ENCODE measurements at regions not wholly inside any gene's neighbourhood (a gene's known extent, or its start where the extent isn't known, plus 50 kb on each side); places are given as distances from the start of the nearest gene placed in this dataset.

DNA sequence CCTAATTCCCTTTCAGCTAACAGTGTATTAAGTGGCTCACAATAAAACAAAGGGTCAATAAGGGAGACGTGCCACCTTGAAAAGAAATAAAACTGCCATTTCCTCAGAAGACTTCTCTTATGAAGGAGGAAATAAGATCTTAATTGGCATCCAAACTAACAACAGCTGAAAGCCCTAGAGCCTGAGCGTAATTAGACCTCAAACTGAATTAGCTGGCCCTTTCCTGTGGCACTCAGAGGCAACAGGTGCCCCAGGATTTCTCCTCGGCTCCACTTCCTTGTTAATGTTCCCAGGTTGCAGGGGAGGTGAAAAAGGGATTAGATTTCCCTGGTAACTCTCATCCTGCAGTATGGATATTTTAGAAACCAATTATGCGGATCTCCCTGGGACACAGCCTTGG, 804.3 kb downstream of the DCDC2C start:
- H3K36me3 ChIP-seq (ENCODE audit: control insufficient read depth, insufficient read depth, low read length), result no peaks in the 10 kb centered on the region
- H3K4me3 ChIP-seq (ENCODE audit: low read depth, low read length), result no peak overlapping the region
- H3K27me3 ChIP-seq (ENCODE audit: control insufficient read depth, insufficient read depth, low read length), result no peaks in the 10 kb centered on the region
- TF ChIP-seq, protein P1, sequence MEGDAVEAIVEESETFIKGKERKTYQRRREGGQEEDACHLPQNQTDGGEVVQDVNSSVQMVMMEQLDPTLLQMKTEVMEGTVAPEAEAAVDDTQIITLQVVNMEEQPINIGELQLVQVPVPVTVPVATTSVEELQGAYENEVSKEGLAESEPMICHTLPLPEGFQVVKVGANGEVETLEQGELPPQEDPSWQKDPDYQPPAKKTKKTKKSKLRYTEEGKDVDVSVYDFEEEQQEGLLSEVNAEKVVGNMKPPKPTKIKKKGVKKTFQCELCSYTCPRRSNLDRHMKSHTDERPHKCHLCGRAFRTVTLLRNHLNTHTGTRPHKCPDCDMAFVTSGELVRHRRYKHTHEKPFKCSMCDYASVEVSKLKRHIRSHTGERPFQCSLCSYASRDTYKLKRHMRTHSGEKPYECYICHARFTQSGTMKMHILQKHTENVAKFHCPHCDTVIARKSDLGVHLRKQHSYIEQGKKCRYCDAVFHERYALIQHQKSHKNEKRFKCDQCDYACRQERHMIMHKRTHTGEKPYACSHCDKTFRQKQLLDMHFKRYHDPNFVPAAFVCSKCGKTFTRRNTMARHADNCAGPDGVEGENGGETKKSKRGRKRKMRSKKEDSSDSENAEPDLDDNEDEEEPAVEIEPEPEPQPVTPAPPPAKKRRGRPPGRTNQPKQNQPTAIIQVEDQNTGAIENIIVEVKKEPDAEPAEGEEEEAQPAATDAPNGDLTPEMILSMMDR (IDR thresholded peaks at IDR 0.05; ENCODE audit: insufficient read depth, low read length, poor library complexity, severe bottlenecking), result no peak
- DNase-seq (ENCODE audit: low read depth), result no peak

DNA sequence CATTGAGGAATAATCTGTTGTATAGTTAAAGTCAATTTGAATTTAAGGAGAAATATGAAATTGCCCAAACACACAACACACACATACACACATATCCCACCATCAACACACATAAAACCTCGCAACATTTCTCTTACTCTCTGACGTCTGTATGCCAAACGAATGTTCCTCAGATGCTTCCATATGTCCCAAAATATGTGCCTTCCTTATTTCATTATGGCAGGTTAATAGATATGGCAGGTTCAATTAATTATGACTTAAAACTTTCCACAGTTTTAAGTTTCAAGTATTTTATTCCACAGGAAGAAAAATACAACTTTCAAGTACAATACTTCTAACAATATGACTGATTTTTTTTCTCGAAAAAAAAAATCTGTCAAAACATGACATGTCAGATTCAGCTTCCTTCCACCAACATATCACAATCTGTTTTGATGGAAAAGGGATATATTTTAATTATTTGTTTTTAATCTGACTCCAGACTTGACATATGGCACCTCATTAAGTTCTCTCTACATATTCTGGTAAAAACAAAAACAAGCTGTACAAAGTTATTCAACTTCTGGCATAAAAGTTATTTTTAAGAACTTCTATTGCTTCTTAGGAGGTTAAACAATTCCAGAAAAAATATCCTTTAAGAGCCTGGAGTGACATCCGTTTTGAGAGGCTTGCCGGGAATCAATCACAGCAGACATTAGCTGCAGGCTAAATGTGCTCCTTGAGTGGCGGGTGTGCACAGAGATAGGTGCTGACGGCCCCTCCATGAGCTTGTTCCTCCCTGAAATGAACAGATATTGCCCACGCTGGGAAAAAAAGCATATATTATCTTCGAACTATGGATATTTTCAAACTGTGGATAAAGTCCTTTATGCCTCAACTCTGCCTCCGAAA, 812.7 kb downstream of the DCDC2C start:
- Histone ChIP-seq H3K27me3 (ENCODE audit: control insufficient read depth, insufficient read depth, low read length) (no peaks in the 10 kb centered on the region), H3K36me3 (ENCODE audit: control insufficient read depth, insufficient read depth, low read length) (no peaks in the 10 kb centered on the region), H3K4me3 (ENCODE audit: low read depth, low read length) (no peak overlapping the region)
- TF ChIP-seq, protein P1 (IDR thresholded peaks at IDR 0.05; ENCODE audit: insufficient read depth, low read length, poor library complexity, severe bottlenecking), result no peak
- DNase-seq (ENCODE audit: low read depth), result no peak

DNA sequence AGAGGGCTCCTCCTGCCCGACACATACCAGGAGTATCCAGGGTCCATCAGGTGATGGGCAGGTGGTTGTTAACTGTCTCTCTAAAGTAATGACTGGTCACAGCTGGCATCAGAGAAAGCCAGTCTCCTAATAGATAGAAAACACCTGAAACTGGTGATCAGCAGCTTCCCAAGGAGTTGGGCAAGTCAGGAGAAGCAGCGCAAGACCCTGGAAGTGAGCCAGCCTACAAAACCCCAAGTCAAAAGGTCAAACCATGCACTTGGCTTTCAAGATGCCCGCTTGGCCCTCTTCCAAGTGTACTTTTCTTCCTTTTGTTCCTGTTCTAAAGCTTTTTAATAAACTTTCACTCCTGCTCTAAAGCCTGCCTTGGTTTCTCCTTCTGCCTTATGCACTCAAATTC, 815.2 kb downstream of the DCDC2C start:
- H3K36me3 ChIP-seq (ENCODE audit: control insufficient read depth, insufficient read depth, low read length), result no peaks in the 10 kb centered on the region
- no peak overlapping the region for H3K4me3 ChIP-seq (ENCODE audit: low read depth, low read length)
- TF ChIP-seq, protein P1 (IDR thresholded peaks at IDR 0.05; ENCODE audit: insufficient read depth, low read length, poor library complexity, severe bottlenecking), result no peak
- no peaks in the 10 kb centered on the region for H3K27me3 ChIP-seq (ENCODE audit: control insufficient read depth, insufficient read depth, low read length)
- DNase-seq (ENCODE audit: low read depth), result no peak

DNA sequence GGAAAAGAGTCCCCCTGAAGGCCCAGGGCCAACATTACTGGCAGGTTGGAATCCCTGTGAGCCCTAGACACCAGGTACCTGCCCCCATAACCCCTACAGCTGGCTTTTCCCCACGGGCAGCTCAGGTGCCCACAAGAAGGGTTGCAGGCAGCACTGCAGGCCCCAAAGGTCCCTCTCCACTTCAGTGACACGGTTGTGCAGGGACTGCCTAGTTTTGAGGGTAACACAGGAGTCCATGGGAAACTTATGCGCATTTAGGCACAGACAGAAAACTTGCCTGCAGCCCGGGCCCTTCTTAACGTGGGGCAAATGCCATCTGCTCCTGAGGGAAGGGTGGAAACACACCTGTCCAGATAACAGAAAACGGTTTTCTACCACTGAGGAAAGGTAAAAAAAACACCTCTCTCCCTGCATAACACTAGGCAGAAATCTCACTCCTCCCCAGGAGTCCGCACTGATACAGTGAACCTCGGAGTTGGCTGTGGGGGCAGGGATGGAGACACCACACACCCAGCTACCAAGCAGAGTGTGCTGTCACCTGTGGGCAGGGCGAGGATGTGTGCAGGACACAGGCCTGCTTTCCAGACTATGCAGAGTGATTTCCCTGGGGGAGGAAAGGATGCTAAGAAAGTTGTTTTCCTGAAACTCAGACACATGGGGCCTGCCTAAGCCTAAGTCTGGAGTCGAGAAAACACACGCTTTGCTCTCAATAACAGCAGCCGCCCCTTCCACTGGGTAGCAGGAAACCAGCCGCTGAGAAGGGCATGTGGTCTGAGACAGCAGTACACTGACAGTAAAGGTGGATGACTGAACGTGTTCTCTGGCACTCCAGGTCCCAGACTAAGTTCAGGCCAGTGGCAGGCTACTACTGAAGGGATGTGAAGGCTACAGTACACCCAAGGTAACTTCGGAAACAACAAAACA, 819.4 kb downstream of the DCDC2C start:
- DNase-seq (ENCODE audit: low read depth), result no peak
- H3K27me3 ChIP-seq (ENCODE audit: control insufficient read depth, insufficient read depth, low read length), result no peaks in the 10 kb centered on the region
- H3K4me3 ChIP-seq (ENCODE audit: low read depth, low read length), result no peak overlapping the region
- H3K36me3 ChIP-seq (ENCODE audit: control insufficient read depth, insufficient read depth, low read length), result no peaks in the 10 kb centered on the region
- TF ChIP-seq, protein P1 (IDR thresholded peaks at IDR 0.05; ENCODE audit: insufficient read depth, low read length, poor library complexity, severe bottlenecking), result no peak

DNA sequence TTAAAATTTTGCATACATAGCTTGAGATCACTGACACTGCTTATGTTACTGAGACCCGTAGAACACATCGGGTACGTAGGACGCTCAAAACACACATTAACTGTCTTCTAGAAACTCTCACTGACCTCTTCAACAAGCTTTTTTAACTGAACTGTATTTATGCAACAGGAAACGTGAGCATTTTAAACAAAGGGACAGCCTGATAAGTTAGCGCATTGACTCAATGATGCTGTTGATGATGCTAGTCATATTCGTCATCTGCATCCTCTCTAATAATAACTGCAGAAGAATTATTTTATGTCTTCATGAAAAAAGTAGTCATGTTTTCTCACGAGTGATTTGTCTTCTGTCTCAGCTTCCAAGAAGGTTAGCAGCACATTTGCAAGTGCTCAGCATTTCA, 824.0 kb downstream of the DCDC2C start:
- Histone ChIP-seq H3K4me3 (ENCODE audit: low read depth, low read length) (no peak overlapping the region), H3K27me3 (ENCODE audit: control insufficient read depth, insufficient read depth, low read length) (no peaks in the 10 kb centered on the region), H3K36me3 (ENCODE audit: control insufficient read depth, insufficient read depth, low read length) (no peaks in the 10 kb centered on the region)
- TF ChIP-seq, protein P1 (IDR thresholded peaks at IDR 0.05; ENCODE audit: insufficient read depth, low read length, poor library complexity, severe bottlenecking), result no peak
- DNase-seq (ENCODE audit: low read depth), result no peak
